GM21447 (cell line): ENCODE measurements at regions not wholly inside any gene's neighbourhood (a gene's known extent, or its start where the extent isn't known, plus 50 kb on each side); places are given as distances from the start of the nearest gene placed in this dataset.
A peak's percentile ranks its signal among the peaks of the same experiment; 100 is the strongest.

Experiments used
- ATAC-seq: cut with Tn5 transposase; IDR thresholded peaks from one replicate; pipeline ENCODE4 v1.9.1; 2021; ENCODE audit not compliant: unreplicated experiment

DNA sequence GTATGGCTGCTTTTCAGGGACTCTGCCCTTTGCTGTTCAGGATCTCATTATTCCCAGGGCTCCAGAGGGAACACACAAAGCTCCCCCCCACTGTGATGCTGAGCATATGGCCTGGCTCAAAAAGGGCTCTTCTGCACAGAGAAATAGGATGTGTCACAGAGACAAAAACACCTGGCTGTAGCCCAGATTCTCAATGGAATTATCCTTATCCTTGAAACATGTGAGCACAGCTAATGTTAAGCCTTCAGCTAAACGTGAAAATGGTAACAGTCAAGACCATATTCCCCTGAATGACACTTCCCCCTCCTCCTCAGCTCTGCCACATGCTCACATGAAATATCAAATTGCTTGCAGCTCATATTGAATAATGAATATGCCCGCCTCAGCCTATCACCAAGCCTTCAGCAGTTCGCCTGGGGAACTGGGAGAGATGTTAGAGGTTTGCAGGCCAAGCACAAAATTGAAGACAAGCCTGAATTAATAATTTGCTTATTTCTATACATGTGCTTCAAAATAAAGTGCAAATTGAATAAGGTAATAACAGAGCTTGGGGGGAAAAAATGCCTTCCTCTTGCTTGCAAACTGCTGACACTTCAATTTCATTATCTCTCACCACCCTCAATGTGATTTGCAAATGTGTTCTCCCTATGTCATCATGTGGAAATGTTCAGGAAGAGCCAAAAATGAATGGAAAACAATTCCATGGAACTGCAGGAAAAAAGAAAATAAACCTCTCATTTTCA lies 181.0 kb upstream of the HNRNPA3 start:
- ATAC-seq: no peak

DNA sequence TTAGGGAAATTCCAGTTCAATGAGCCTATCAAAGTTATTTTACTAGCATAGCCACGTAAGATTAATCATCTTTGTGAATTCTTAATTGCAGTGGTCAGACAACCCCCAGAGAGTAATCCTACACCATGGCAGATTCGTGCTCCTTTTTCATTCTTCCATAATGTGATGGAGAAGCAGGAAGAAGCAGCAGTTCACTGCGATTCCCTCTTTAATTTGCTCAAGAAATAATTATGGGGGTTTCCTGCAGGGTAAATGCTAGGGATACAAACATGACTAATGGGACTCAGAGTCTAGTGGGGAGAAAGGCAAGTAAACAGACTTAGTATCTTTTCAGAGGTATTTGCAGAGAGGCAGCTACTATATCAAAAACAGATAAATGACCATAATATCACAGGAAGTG lies 175.8 kb upstream of the HNRNPA3 start:
- no peak for ATAC-seq

DNA sequence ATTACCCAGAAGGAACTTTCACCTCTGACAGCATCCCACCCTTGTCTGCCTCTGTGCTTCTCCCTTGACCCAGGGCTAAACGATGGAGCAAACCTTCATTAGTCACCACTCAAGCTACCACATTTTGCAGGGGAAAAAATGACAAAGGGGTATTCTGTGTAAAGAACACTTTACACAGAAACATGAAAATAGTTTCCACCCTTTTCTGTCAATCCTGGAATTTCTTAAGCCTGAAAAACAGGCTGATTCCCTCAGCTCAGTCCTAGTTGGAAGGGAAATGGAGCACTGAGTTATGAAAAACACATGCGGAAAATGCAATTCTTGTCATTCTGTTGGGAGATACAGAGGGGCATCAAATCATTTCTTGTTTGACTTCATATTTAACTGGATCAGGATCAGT lies 175.0 kb upstream of the HNRNPA3 start:
- ATAC-seq: no peak

DNA sequence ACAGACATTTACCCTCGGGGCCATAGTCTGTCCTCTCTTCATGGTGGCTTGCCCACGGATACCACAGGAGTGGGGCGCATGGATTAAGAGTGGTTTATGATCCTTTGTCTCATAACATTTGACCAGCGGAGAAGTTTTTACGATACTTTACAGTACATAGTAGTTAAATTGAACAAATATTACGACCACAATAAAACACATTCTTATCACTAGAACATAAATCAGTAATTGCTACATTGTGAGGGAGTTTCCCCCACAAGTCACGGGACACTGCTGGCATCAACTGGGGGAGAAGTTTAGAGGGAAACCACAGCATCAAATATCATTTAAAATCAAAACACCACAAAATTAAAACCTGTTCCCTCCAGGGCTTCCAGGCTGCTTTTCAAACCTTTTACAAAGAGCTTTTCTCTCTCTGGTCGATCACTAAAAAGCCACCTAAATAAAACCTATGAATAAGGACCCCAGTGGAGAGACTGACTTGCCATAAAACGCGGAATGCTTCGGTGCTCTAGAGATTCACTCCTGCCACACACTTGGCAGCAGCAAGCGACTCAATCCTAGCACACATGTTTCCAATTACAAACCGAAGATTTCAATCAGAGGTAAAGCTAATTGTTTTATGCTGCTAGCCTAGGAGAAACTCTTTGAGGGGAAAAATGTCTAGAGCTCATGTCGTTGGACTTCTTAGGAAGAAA lies 173.7 kb upstream of the HNRNPA3 start:
- ATAC-seq: no peak

DNA sequence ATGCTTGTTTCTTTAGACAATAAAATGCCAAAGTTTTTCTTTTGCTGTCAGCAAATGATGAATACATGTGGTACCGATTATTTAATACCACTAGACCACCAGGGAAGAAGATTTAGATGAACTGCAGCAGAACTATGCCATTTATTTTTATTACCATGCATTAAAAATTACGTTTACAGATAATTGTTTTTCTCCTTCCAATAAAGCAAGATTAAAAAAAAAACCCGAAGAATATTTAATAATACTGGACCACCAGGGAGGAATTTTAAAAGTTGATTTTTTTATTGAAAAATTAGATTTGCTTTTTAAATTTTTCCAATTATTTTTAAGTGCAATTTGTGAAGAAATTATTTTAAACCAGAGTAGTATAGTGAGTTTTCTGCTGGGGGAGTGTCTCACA lies 170.3 kb upstream of the HNRNPA3 start:
- ATAC-seq: no peak

DNA sequence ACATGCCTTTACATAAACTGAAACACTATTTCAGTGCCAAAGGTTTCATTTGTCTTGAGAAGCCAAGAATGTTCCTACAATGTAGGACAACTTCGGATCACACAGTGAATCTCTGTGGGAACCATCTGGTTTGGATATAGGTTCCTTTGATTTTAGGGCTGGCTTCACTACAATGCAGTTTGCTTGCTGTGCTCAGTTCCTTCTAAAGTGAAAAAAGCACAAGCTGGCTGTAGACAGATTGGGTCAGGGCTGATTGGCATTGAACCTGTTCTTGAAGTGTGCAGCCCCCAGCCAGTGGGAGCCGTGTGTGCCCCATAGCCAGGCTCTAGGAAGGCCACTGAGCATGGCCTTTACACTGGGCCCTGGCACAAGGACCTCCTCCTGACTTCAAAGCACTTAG lies 167.9 kb upstream of the HNRNPA3 start:
- ATAC-seq: no peak

DNA sequence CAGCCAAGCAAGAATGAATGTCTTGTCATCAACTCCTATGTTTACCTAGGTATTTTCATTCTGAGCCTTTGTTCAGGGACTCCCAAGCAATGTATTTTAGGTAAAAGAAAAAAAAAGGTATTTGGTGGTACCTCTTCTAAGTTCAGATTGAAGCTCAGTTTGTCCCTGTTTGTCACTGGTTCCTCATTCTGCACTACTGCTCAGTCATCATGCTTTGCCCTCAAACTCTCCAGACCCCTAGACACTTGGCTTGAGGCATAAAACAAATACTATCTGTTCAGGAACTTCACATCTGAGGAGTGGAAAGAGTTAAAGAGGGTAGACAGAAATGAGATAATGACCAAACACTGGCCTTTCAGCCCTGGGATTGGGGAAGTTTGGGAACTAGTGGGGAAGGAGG lies 163.6 kb upstream of the HNRNPA3 start:
- ATAC-seq: no peak

DNA sequence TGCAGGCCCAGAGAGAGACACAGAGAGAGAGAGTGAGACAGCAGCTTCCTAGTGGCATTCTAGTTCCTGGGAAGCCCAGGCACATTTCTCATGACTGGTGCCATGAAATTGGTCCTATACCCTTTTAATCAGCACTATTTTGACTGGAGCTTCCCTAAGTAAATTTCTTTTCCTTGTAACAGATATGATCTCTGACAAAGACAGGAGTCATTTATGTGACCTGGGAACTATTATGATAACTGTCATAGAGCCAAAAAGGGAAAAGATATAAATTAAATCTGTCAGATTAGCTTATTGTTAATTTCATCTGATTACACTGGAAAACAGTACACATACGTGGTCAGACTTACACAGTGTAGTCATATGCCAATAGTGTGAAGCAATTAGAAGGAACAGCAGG lies 161.3 kb upstream of the HNRNPA3 start:
- ATAC-seq: no peak

DNA sequence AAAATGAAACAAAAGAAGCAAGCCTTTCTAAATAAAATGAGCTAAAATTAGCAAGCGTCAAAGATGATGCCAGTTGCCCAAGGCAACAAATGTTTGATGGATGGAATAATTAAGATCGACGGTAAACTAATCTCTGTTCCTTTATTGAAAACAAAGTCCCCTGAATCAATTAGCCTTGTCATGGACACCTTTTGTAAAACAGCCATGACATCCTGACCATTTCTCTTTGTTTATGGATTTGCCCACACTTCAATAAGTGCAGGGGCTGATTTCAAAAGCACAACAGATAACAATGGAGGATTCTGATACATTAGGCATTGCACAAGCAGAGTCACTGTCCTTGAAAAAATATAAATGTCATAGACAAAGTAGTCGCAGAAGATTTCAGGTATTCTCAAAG lies 160.1 kb upstream of the HNRNPA3 start:
- ATAC-seq: no peak

DNA sequence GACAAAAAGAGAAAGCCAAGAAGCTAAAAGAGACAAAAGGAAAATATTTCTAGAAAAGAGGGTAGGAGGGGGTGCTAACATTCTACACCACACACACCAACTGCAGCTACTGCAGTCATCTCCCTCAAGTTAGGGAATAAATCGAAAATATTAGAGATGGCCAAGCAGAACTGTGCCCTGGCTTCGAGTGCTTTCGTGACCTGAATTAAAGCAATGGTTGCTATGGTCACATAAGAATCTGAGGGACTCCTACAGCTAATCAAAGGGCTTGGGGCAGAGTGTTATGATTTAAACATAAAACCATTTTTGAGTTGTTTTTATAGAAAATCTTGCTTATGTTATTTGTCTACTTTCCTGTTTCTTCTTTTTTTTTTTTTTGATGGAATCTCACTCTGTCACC lies 159.6 kb upstream of the HNRNPA3 start:
- no peak for ATAC-seq

DNA sequence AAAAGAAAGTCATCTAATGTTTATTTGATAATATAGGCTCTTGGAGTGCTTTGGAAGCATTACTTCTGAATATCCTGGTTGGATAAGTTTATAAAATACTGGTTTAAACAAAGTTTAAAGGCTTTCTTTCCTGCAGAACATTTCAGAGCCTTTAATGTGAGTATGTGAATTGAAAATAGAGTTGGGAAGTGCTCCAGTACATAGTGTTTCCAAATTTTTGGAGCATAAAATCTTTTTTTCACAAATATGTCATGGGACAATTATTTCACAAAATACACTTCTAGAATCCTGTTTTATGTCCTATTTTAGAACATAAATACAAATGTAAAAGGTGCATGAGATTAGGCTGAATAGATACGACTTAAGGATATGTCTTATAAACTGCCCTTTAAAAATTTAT lies 158.9 kb upstream of the HNRNPA3 start:
- no peak for ATAC-seq

DNA sequence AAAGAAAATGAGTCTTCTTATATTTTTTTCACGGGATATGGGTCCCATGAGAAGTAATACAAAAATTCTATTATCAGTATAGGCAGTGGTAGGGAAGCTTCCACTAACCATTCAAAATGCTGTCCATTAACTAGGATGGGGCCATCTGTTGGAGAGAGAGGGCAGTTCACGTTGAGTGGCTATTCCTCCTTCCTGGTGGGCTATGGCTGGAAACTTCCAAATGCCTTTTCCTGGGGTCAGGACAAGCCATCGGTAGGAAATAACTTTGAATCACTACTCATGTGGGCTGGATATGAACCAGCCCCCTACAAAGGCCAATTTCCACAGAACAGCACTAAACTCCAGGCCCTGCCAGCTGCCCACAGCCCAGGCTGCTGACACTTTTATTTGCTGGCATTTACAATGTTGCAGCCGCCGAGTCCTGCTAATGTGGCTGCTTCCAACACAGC lies 156.1 kb upstream of the HNRNPA3 start:
- ATAC-seq: no peak

DNA sequence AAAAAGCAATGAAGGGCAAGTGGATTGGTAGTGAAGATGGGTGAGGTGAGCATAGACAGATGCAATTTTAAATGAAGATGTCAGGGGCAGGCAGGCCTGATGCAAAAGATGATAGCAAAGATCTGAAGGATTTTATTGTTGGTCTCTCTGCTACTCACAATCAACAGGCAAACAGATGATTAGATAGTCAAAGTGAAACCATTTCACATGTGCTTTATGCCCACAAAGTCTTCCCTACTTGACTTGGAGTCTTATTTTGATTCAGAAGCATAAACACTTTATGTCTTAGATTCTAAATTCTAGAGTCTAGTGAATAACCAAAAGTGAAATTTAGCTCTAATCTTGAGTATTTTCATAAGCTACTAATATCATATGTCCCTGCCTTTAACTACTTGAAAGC lies 153.8 kb upstream of the HNRNPA3 start:
- ATAC-seq: peak; percentile 66

DNA sequence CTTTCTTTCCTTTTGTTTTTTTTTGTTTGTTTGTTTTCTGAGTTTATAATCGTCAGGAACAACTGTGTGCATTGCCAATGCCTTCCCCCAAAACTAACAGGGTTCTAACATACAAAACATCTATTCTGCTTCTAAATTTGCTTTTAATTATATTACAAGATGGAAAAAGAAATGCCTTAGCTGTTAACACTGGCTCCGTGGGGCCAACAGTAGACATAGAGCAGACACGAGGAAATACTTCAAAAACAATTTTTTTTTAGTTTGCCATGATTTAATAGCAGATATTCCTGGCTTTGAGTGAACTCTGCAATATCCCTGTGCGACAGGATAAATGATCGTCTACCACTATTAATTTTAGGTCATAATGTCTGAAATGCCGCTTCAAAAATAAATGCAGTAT lies 153.3 kb upstream of the HNRNPA3 start:
- ATAC-seq: no peak

DNA sequence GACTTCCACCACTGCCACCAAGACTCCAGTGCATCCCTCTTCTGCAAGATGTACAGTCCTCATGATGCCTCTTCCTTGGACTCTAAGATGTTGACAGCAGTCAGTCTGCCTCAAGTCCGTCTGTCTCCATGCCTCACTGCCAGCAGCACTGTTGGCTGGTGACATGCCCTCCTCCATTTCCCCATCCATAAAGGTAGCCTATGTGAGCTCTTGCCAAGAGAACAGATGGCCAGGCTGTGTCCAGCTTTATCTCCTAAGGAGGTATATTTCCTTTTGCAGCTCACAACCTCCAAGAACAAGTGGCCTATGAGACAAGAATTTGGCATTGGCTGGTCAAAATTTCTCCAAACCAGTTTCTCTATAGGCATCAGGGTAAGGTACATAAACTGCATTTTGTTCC lies 149.3 kb upstream of the HNRNPA3 start:
- ATAC-seq: no peak

DNA sequence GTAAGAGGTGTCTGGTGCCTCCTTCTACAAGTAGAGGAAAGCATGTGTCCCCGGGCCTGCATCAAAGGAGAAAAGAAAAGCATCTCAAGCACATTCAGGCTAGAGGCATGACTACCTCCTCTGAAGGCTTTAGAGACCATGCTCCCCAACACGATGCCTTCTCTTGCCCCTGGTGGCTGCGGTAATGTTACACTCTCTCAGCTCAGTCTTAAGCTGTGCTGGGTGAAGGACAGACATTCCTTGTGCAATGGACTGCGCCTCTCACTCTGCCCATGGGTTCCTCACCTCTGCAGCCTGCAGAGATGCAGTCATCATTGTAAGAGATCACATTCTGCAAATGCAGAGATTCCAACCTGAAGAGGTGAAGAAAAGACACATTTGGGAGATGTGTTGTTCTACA lies 148.2 kb upstream of the HNRNPA3 start:
- no peak for ATAC-seq

DNA sequence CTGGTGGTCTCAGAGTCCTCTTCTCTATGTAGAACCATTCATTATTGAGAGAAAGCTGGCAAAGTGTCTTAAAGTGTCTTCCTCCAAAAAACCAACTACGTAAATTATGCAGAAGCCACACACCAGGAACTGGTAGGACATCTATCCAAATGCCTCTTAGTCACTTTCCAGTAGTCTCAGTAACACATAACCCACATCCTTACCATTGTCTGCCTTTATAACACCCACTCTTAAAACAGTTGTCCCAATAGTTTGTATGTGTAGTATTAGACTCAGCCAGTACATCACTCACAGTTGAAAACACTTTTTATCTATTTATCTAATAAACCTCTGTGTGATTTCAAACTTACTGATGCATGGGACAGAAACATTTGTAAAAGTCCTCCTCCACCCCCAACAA lies 143.6 kb upstream of the HNRNPA3 start:
- ATAC-seq: no peak

DNA sequence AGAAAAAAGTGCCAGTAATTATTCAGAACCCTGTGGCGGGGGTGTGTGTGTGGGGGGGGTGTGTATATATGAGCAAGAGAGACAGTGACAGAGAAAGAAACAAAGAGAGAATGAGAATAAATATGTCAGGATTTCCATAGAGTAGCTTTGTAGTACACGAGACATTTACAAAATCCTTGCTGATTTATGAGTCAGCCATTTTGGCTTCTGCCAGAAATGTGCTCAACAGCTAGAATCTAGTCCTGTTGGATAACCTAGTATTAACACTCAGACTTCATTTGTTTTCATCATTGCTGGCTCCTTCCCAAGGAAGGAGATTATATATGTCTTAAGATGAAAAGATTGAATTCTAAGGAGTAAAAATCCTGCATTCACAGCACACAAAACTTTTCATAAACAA lies 140.5 kb upstream of the HNRNPA3 start:
- ATAC-seq: no peak

DNA sequence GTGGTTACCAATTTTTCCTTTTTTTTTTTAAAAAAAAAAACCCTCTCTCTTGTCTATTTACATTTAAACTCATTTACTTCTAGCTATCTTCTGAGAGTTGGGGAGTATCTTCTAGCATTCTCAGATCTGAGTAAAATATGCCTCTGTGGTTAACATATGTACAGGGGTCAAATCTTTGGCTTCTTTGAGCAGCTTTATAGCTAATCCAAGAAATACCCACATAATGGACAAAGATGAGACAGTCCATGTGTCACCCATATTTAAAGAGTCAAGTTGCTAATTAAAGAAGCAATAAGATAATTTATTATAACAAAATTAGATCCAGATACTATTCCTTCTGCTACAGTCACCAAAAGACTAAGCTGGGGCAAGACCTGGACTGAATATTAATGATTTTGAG lies 139.0 kb upstream of the HNRNPA3 start:
- ATAC-seq: no peak

DNA sequence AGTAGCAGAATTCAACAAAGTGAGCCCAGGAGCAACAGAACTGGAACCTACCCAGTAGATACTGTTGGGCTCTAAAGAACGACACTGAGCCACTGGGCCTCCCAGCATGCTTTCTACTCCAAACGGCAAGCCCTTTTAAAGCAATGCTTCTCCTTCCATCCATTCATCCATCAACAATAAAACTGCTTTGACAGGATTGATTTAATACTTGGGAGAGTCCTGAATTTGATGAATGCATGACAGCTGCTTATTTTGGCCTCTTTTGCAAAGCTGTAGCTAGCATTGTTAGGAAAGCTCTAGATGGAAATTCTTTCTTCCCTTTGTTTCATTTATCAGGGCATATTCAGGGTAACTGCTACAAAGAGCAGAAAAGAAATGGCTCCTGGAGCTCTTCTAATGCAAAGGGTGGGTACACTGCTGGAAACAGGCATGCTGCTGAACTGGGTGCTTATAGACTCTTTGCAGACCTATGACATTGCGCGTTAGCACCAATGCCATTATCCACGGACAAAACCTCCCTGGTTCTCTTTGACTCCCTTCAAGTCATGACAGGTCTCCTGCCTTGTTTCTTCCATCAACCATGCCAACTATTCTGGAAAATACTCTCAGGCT lies 138.4 kb upstream of the HNRNPA3 start:
- ATAC-seq: no peak

DNA sequence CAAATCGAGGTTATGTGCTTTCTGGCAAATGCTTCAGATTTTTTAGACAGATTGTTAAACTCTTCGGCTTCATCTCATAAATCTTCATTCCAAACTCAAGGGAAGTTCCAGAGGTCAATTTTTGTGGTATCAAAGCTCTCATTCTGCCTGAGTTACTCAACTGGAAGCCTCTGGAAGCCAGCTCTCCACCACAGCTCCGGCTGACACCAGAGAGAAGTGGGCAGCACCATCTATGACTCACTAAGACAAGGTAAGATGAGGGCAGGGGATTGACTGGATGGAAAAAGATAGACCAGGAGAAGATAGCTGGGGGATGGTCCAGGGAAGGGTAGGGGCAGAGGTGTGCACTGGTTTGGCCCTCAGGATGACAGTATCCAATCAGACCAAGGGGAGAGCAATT lies 137.3 kb upstream of the HNRNPA3 start:
- no peak for ATAC-seq

DNA sequence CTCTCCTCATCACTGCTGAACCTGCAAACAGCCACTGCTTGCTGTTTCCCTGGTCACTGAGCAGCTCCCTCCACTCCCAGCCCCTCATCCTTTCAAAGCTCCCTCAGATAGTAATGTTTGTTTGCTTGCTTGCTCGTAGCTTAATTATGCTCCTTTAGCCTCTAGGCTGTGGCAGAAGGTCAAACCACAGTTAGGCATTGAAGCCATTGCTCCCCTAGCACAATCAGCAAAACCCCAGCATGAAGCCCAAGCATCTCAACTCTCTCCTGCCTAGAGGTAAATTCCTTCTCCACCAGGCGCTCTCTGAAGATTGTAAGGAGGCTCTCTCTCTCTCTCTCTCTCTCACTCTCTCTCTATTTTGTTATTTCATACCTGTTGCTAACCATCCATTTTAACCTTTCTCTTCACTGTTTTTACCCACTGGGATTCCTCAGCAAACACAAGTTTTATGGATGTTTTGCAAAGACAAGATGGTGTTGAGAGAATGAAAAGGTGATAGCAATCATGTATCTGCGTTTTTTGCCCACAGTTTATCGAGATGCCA lies 135.9 kb upstream of the HNRNPA3 start:
- no peak for ATAC-seq
